ENCODE measurements at regions not wholly inside any gene's neighbourhood (a gene's known extent, or its start where the extent isn't known, plus 50 kb on each side); places are given as distances from the start of the nearest gene placed in this dataset.

DNA sequence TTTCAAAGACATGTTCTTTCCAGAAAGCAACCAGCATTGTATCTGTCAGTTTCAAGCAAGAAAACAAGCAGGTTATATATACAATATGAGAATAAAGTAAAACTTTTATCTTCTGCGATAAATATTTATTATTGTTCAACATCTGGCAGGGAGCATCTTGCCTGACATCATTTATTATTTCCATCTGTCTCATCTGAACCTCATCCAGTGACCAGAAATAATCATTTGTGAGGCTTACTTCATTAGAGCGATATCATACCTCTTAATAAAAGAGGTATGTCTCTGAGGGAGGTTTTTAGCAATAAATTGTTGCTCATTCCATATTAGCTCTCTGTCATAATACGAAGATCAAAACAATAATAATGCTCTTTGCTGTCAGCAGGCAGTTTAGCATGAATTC, 226.1 kb downstream of the CDC14C start:
- TF ChIP-seq POLR2AphosphoS5 (IDR thresholded peaks at IDR 0.05; ENCODE audit: insufficient read depth in 1 of 2, low read depth in 1 of 2) (no peak), POLR2A (IDR thresholded peaks at IDR 0.05) (no peak), CTCF (IDR thresholded peaks at IDR 0.05) (no peak)
- Histone ChIP-seq H3K4me1 (no peaks in the 10 kb centered on the region), H3K27ac (no peak overlapping the region), H3K36me3 (no peaks in the 10 kb centered on the region), H3K27me3 (no peaks in the 10 kb centered on the region), H3K9me3 (no peaks in the 10 kb centered on the region), H3K4me3 (no peak overlapping the region)
- intact Hi-C loops (cut with DNase I) = no loop called here
- DNase-seq (ENCODE audit: extremely low spot score in 2 of 2) = no peak

- Histone ChIP-seq H3K27ac (no peak overlapping the region), H3K36me3 (no peaks in the 10 kb centered on the region), H3K4me1 (no peaks in the 10 kb centered on the region), H3K27me3 (no peaks in the 10 kb centered on the region), H3K9me3 (no peaks in the 10 kb centered on the region), H3K4me3 (no peak overlapping the region)
- TF ChIP-seq POLR2AphosphoS5 (IDR thresholded peaks at IDR 0.05; ENCODE audit: insufficient read depth in 1 of 2, low read depth in 1 of 2) = no peak
- no peak for TF ChIP-seq POLR2A (IDR thresholded peaks at IDR 0.05)
- no peak for TF ChIP-seq CTCF (IDR thresholded peaks at IDR 0.05)
- intact Hi-C loops (cut with DNase I) = no loop called here
- no peak for DNase-seq (ENCODE audit: extremely low spot score in 2 of 2)
These were observed 226.8 kb downstream of the CDC14C start for GRCh38 chr7:49151146-49151545.

DNA sequence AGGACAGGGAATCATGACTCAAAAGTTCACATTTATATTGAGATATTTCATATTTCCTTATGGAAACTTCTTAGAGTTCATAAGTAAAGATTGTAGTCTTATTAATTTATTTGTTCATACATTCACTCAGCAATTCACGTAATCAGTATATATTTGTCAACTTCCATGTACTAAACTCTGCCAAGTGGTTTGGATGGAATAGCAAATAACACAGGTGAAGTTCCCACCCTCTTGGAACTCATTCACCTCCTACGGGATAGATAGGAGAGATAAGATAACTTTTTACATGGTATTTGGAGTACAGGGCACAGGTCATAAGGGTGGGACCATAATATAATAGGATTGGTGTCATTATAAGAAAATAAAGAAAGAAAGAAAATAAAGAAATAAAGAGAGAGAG, 234.0 kb downstream of the CDC14C start:
- no peak overlapping the region for H3K27ac ChIP-seq
- no peaks in the 10 kb centered on the region for H3K36me3 ChIP-seq
- no peak for DNase-seq (ENCODE audit: extremely low spot score in 2 of 2)
- no peaks in the 10 kb centered on the region for H3K4me1 ChIP-seq
- no peak overlapping the region for H3K4me3 ChIP-seq
- no peaks in the 10 kb centered on the region for H3K9me3 ChIP-seq
- no peaks in the 10 kb centered on the region for H3K27me3 ChIP-seq
- TF ChIP-seq CTCF (IDR thresholded peaks at IDR 0.05) = no peak
- TF ChIP-seq POLR2AphosphoS5 (IDR thresholded peaks at IDR 0.05; ENCODE audit: insufficient read depth in 1 of 2, low read depth in 1 of 2) = no peak
- no peak for TF ChIP-seq POLR2A (IDR thresholded peaks at IDR 0.05)
- intact Hi-C loops (cut with DNase I) = no loop called here

- H3K36me3 ChIP-seq = no peaks in the 10 kb centered on the region
- TF ChIP-seq CTCF (IDR thresholded peaks at IDR 0.05) = no peak
- no peak for TF ChIP-seq POLR2A (IDR thresholded peaks at IDR 0.05)
- no peaks in the 10 kb centered on the region for H3K27me3 ChIP-seq
- DNase-seq (ENCODE audit: extremely low spot score in 2 of 2) = no peak
- H3K9me3 ChIP-seq = no peaks in the 10 kb centered on the region
- no peaks in the 10 kb centered on the region for H3K4me1 ChIP-seq
- no peak overlapping the region for H3K4me3 ChIP-seq
- H3K27ac ChIP-seq = no peak overlapping the region
- intact Hi-C loops (cut with DNase I) = no loop called here
These were observed 235.2 kb downstream of the CDC14C start for GRCh38 chr7:49159536-49159935.

GRCh38 chr7:49166441-49166840, 242.1 kb downstream of the CDC14C start:
- H3K4me3 ChIP-seq = no peak overlapping the region
- H3K4me1 ChIP-seq = no peaks in the 10 kb centered on the region
- H3K27ac ChIP-seq = no peak overlapping the region
- DNase-seq (ENCODE audit: extremely low spot score in 2 of 2) = no peak
- TF ChIP-seq CTCF (IDR thresholded peaks at IDR 0.05) (no peak), POLR2A (IDR thresholded peaks at IDR 0.05) (no peak), POLR2AphosphoS5 (IDR thresholded peaks at IDR 0.05; ENCODE audit: insufficient read depth in 1 of 2, low read depth in 1 of 2) (no peak)
- no peaks in the 10 kb centered on the region for H3K27me3 ChIP-seq
- H3K9me3 ChIP-seq = no peaks in the 10 kb centered on the region
- intact Hi-C loops (cut with DNase I) = no loop called here
- H3K36me3 ChIP-seq = no peaks in the 10 kb centered on the region
